ENCODE measurements at regions not wholly inside any gene's neighbourhood (a gene's known extent, or its start where the extent isn't known, plus 50 kb on each side); places are given as distances from the start of the nearest gene placed in this dataset.
A peak's percentile ranks its signal among the peaks of the same experiment; 100 is the strongest.
"Not testable (repeated sequence)": the region's sequence is repeated elsewhere in the genome, so short reads cannot be mapped to it uniquely, and the experiment has no call there.

DNA sequence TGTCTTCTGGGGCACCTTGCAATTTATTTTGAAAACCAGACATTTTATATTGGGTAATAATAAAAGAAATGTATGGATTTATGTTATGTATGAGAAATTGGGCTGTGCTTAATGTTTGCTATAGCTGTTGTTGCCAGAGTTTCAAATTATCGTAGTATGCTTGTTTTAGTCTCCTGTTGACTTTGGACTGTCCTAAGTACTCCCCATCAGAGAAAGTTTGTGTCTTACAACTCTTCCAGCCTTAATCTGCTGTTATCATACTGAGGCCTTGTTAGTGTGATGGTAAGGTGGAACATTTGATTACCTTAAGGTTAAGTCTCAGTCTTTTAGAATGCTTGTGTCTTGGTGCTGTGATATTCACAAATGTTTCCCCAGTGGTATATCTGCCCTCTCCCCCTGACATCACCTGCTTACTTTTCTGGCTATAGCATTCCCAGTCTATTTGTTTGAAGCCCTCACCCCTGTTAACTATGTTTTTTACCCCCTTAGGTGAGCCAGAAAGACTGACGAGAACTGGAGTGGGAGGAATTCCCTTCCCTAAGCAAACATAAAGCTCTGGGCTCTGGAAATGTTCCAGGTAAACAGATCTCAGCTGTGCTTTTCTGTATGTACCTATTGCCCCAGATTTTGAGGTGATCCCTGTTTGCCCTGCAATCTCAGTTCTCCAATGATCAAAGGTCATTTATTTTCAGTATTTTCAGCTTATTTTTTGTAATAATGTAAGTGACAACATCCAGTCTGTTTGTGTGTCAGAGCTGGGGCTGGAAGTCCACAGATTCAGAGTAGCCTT, 581.1 kb upstream of the CITED2 start:
- TF ChIP-seq JUND (IDR thresholded peaks at IDR 0.05; ENCODE audit: low read depth): no peak
- in situ Hi-C loops (cut with HindIII; ENCODE audit: low pct_unique_long_range_greater_than_20kb, low sequenced_read_pairs): no loop called here
- DNase-seq (ENCODE audit: low read depth in 1 of 2, low spot score in 1 of 2): peak in 1 of 2 experiments; percentile 30

- in situ Hi-C loops (cut with HindIII; ENCODE audit: low pct_unique_long_range_greater_than_20kb, low sequenced_read_pairs): no loop called here
- DNase-seq (ENCODE audit: low read depth in 1 of 2, low spot score in 1 of 2): no peak
- TF ChIP-seq JUND (IDR thresholded peaks at IDR 0.05; ENCODE audit: low read depth): no peak
These were observed 580.1 kb upstream of the CITED2 start for GRCh38 chr6:139954463-139955071.

DNA sequence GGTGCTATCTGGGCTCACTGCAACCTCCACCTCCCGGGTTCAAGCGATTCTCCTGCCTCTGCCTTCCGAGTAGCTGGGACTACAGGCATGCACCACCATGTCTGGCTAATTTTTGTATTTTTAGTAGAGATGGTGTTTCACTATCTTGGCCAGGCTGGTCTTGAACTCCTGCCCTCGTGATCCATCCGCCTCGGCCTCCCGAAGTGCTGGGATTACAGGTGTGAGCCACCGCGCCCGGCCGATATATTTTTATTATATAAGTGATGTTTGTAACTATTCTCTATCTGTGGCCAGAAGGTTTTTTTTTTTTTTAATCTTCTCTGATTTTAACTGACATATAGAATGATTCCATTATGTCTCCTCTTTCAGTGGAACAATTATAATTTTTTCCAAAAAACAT, 579.3 kb upstream of the CITED2 start:
- in situ Hi-C loops (cut with HindIII; ENCODE audit: low pct_unique_long_range_greater_than_20kb, low sequenced_read_pairs); DNase-seq (ENCODE audit: low read depth in 1 of 2, low spot score in 1 of 2): not testable (repeated sequence)

DNA sequence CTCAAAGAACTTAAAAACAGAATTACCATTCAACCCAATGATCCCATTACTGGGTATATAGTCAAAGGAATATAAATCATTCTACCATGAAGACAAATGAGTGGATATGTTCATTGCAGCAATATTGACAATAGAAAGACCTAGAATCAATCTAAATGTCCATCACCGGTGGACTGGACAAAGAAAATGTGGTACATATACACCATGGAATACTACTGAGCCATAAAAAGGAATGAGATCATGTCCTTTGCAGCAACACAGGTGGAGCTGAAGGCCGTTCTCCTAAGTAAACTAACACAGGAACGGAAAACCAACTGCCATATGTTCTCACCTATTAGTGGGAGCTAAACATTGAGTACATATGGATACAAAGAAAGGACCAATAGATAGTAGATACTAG, 576.7 kb upstream of the CITED2 start:
- in situ Hi-C loops (cut with HindIII; ENCODE audit: low pct_unique_long_range_greater_than_20kb, low sequenced_read_pairs): no loop called here
- no peak for DNase-seq (ENCODE audit: low read depth in 1 of 2, low spot score in 1 of 2)
- no peak for TF ChIP-seq JUND (IDR thresholded peaks at IDR 0.05; ENCODE audit: low read depth)

DNA sequence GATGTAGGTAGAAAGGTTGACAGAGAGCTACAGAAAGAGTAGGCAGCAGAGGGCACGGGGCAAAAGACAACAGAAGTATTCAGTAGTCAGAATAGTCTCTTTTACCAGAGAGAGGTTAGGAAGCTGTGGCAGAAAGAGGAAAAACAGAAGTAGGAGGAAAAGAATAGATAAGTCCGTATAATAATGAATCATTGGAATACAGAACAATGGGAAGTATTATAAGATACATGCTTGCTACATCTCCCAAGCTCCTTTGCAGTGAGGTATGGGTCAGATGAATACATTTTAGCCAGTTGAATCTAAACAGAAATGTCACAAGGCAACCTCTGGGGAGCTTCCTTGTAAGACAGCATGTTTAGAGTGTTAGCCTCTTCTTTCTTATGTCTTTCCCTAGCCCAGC, 570.5 kb upstream of the CITED2 start:
- in situ Hi-C loops (cut with HindIII; ENCODE audit: low pct_unique_long_range_greater_than_20kb, low sequenced_read_pairs): no loop called here
- TF ChIP-seq JUND (IDR thresholded peaks at IDR 0.05; ENCODE audit: low read depth): no peak
- DNase-seq (ENCODE audit: low read depth in 1 of 2, low spot score in 1 of 2): no peak

DNA sequence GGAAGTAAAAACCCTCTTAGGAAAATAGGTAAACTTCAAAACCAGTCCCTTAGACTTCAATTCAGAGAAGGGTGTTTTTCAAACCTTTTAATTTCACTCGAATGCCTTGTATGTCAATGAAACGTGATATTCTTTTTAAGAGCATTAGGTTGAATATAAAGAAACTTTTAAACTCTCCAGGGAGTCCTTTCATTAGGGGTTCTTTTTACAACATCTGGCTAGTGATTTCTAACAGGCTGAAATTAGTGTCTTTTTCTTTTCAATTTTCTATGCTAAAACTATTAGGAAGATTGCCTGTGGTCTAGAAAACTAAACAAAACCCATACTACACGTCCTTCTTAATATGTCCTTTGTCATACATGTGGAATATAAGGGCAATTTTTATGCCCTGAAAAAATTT, 569.7 kb upstream of the CITED2 start:
- no peak for DNase-seq (ENCODE audit: low read depth in 1 of 2, low spot score in 1 of 2)
- in situ Hi-C loops (cut with HindIII; ENCODE audit: low pct_unique_long_range_greater_than_20kb, low sequenced_read_pairs): no loop called here
- no peak for TF ChIP-seq JUND (IDR thresholded peaks at IDR 0.05; ENCODE audit: low read depth)

DNA sequence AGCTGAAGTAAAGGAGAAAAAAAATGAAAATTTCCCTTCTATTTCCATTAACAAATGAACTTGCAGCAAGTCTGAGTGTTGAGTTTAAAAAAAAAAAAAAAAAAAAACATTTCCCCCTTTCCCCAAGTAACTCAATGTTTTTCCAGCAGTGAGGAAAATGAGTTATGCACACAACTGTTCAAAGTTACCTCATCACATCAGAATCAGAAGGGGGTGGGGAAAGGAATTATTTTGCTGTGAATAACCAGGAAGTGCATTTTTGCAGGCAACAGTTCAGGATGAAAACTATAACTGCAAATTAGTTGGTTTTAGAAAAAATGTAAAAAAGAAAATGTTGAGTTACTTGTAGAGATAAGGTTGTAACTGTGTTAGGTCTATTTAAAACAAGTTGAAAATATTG, 568.9 kb upstream of the CITED2 start:
- in situ Hi-C loops (cut with HindIII; ENCODE audit: low pct_unique_long_range_greater_than_20kb, low sequenced_read_pairs): no loop called here
- peak in 1 of 2 experiments; percentile 19 for DNase-seq (ENCODE audit: low read depth in 1 of 2, low spot score in 1 of 2)
- TF ChIP-seq JUND (IDR thresholded peaks at IDR 0.05; ENCODE audit: low read depth): no peak

GRCh38 chr6:139942331-139942730, 567.9 kb upstream of the CITED2 start:
- TF ChIP-seq JUND (IDR thresholded peaks at IDR 0.05; ENCODE audit: low read depth): no peak
- DNase-seq (ENCODE audit: low read depth in 1 of 2, low spot score in 1 of 2): no peak
- in situ Hi-C loops (cut with HindIII; ENCODE audit: low pct_unique_long_range_greater_than_20kb, low sequenced_read_pairs): no loop called here

DNA sequence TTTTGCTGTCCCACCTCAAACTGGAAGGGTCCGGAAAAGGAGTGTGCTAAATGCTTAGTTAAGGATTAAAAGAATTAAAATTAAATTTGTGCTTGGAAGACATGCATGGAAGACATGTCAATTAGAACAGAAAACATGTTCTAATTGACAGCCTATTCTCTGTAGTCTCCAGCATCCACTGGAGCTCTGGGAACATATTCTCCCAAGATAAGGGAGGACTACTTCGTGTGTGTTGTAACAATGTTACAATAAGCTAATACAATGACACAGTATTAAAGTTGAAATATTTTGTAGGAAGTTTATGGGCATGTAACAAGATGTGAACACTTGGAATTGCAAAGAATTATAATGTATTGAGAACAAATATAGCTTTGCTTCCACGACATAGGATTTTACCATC, 567.4 kb upstream of the CITED2 start:
- in situ Hi-C loops (cut with HindIII; ENCODE audit: low pct_unique_long_range_greater_than_20kb, low sequenced_read_pairs): no loop called here
- no peak for DNase-seq (ENCODE audit: low read depth in 1 of 2, low spot score in 1 of 2)
- no peak for TF ChIP-seq JUND (IDR thresholded peaks at IDR 0.05; ENCODE audit: low read depth)

- DNase-seq (ENCODE audit: low read depth in 1 of 2, low spot score in 1 of 2): no peak
- TF ChIP-seq JUND (IDR thresholded peaks at IDR 0.05; ENCODE audit: low read depth): no peak
- in situ Hi-C loops (cut with HindIII; ENCODE audit: low pct_unique_long_range_greater_than_20kb, low sequenced_read_pairs): no loop called here
These were observed 566.6 kb upstream of the CITED2 start for GRCh38 chr6:139940741-139941729.

DNA sequence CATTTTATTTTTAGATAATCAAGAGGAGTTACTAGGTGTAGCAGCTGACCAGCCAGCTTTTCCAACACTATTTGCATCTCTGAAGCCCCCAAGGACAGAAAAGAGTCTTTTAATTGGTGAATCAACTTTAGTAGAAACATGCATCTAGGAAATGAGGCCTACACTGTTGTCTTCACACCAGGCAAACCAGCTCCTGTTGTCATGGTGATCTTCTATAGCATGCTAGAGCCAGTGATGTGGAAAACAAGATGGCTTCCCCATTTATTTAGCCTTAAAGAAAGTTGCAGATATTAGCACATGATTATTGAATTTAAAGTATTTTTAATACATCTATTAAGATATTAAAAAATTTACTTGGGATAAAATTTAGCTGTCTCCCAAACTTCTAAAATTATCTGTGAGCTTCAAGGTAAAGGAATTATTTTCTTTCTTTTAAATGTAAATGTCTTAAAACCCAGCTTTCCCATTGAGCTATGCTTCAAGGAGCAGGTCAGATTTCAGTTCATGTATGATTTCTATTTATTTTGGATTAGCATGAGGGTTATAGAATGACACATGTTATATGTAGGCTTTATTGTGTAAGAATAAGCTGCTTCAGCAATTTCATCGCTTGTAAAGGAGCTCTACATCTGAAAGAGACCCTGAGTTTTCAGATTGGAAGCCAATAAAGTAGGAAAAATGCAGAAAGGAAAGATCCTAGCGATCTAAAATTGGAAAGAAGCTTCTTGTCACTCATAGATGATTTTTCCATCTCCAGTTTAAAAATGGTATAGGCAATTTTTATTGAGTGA, 564.9 kb upstream of the CITED2 start:
- DNase-seq (ENCODE audit: low read depth in 1 of 2, low spot score in 1 of 2): no peak

GRCh38 chr6:139932671-139933070, 558.2 kb upstream of the CITED2 start:
- DNase-seq (ENCODE audit: low read depth in 1 of 2, low spot score in 1 of 2): no peak
- in situ Hi-C loops (cut with HindIII; ENCODE audit: low pct_unique_long_range_greater_than_20kb, low sequenced_read_pairs): no loop called here
- no peak for TF ChIP-seq JUND (IDR thresholded peaks at IDR 0.05; ENCODE audit: low read depth)

More for the DNA sequence above, 564.9 kb upstream of the CITED2 start:
- no peak for TF ChIP-seq JUND (IDR thresholded peaks at IDR 0.05; ENCODE audit: low read depth)
- in situ Hi-C loops (cut with HindIII; ENCODE audit: low pct_unique_long_range_greater_than_20kb, low sequenced_read_pairs): no loop called here

Measured in T47D (cell line).